C4-2B (cell line): ENCODE measurements at regions not wholly inside any gene's neighbourhood (a gene's known extent, or its start where the extent isn't known, plus 50 kb on each side); places are given as distances from the start of the nearest gene placed in this dataset.

Experiments used
- ZFX ChIP-seq: fragments of 450-650 bp; IDR thresholded peaks from 2 replicates; pipeline ENCODE4 v1.6.1; 2017
- TF ChIP-seq, protein P1 (sequence below): fragments of 450-650 bp; conservative IDR thresholded peaks from 2 replicates; pipeline ENCODE4 v1.5.1; 2017; ENCODE audit warnings: mild to moderate bottlenecking

DNA sequence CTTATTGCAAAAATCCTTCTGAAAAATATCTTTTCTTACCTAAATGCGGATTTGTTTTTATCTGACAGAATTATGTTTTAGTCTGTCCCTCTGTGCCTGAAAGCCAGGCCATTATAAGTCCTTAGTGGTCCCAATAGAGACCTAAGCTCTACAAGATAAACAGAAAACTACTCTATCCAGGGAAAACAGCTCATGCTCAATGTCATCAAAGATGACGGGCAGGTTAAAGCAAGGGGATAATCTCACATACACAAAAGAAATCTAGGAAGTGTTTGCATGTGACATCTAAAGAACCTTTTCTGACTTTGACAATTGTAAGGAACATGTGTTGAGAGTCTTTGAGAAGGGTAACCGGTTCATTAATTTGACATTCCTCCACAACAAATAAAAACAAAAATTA, 741.1 kb upstream of the ID2 start:
- TF ChIP-seq, protein P1, sequence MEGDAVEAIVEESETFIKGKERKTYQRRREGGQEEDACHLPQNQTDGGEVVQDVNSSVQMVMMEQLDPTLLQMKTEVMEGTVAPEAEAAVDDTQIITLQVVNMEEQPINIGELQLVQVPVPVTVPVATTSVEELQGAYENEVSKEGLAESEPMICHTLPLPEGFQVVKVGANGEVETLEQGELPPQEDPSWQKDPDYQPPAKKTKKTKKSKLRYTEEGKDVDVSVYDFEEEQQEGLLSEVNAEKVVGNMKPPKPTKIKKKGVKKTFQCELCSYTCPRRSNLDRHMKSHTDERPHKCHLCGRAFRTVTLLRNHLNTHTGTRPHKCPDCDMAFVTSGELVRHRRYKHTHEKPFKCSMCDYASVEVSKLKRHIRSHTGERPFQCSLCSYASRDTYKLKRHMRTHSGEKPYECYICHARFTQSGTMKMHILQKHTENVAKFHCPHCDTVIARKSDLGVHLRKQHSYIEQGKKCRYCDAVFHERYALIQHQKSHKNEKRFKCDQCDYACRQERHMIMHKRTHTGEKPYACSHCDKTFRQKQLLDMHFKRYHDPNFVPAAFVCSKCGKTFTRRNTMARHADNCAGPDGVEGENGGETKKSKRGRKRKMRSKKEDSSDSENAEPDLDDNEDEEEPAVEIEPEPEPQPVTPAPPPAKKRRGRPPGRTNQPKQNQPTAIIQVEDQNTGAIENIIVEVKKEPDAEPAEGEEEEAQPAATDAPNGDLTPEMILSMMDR, result no peak
- no peak for TF ChIP-seq ZFX
